Hematopoietic multipotent progenitor cell treated with erythropoietin and hydrocortisone succinate and interleukin-3 and kit ligand, for 4 days (in vitro differentiated cells): ENCODE measurements at regions not wholly inside any gene's neighbourhood (a gene's known extent, or its start where the extent isn't known, plus 50 kb on each side); places are given as distances from the start of the nearest gene placed in this dataset.
A peak's percentile ranks its signal among the peaks of the same experiment; 100 is the strongest.
"Not testable (repeated sequence)": the region's sequence is repeated elsewhere in the genome, so short reads cannot be mapped to it uniquely, and the experiment has no call there.

Source experiments
- DNase-seq: peaks from one replicate; pipeline ENCODE4 v3.0.0-alpha.2; 2015

GRCh38 chr10:33066558-33067236 lies 108.7 kb upstream of the ITGB1 start:
- peak; percentile 4 for DNase-seq

- no peak for DNase-seq
Measured at GRCh38 chr10:33065111-33065510, 107.1 kb upstream of the ITGB1 start.

GRCh38 chr10:33064706-33065105 lies 106.7 kb upstream of the ITGB1 start:
- DNase-seq = no peak

- no peak for DNase-seq
Measured at GRCh38 chr10:33057620-33058019, 99.6 kb upstream of the ITGB1 start.

- DNase-seq = no peak
Measured at GRCh38 chr10:33056828-33057596, 99.0 kb upstream of the ITGB1 start.

GRCh38 chr10:33055625-33056024 lies 97.6 kb upstream of the ITGB1 start:
- DNase-seq = no peak

- no peak for DNase-seq
Measured at GRCh38 chr10:33052915-33053810, 95.1 kb upstream of the ITGB1 start.

- no peak for DNase-seq
Measured at GRCh38 chr10:33052263-33052875, 94.3 kb upstream of the ITGB1 start.

GRCh38 chr10:33049963-33050920 lies 92.2 kb upstream of the ITGB1 start:
- DNase-seq = not testable (repeated sequence)

GRCh38 chr10:33048223-33048622 lies 90.2 kb upstream of the ITGB1 start:
- DNase-seq = no peak

- DNase-seq = no peak
Measured at GRCh38 chr10:33047655-33048054, 89.6 kb upstream of the ITGB1 start.

GRCh38 chr10:33046792-33047191 lies 88.8 kb upstream of the ITGB1 start:
- DNase-seq = no peak

- DNase-seq = no peak
Measured at GRCh38 chr10:33045421-33045820, 87.4 kb upstream of the ITGB1 start.

- DNase-seq = no peak
Measured at GRCh38 chr10:33042565-33042964, 84.5 kb upstream of the ITGB1 start.

GRCh38 chr10:33041783-33042437 lies 83.9 kb upstream of the ITGB1 start:
- DNase-seq = no peak

GRCh38 chr10:33040436-33040835 lies 82.4 kb upstream of the ITGB1 start:
- no peak for DNase-seq

- no peak for DNase-seq
Measured at GRCh38 chr10:33039181-33039580, 81.2 kb upstream of the ITGB1 start.

- DNase-seq = no peak
Measured at GRCh38 chr10:33038672-33039071, 80.6 kb upstream of the ITGB1 start.

- DNase-seq = no peak
Measured at GRCh38 chr10:33037726-33038125, 79.7 kb upstream of the ITGB1 start.

- no peak for DNase-seq
Measured at GRCh38 chr10:33036670-33037069, 78.6 kb upstream of the ITGB1 start.

- no peak for DNase-seq
Measured at GRCh38 chr10:33035411-33035810, 77.4 kb upstream of the ITGB1 start.
